ENCODE measurements at regions not wholly inside any gene's neighbourhood (a gene's known extent, or its start where the extent isn't known, plus 50 kb on each side); places are given as distances from the start of the nearest gene placed in this dataset.
"Not testable (repeated sequence)": the region's sequence is repeated elsewhere in the genome, so short reads cannot be mapped to it uniquely, and the experiment has no call there.

DNA sequence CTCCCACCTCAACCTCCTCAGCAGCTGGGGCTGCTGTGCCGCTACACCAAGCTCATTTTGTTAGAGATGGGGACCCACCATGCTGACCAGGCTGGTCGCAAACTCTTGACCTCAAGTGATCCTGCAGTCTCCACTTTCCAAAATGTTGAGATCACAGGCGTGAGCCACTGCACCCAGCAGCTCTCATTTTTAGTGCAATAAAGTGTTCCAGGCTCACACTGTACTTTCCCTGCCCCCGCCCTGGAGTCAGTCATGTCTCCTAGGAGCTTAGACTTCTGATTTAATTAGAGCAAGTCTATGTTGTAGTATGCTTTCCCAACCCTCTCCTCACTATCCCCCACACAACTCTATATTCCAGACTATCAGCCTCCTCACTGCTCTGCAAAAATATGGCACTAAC lies 238.0 kb upstream of the ACTBL2 start:
- no peak for DNase-seq (ENCODE audit: low spot score in 2 of 2)
- Histone ChIP-seq H3K4me1 (no peaks in the 10 kb centered on the region), H3K36me3 (replicated peaks) (no peaks in the 10 kb centered on the region), H3K4me3 (no peak overlapping the region), H3K9me3 (no peaks in the 10 kb centered on the region), H3K27me3 (ENCODE audit: low read depth) (no peaks in the 10 kb centered on the region)
- in situ Hi-C loops (cut with MboI; ENCODE audit: low sequenced_read_pairs), result no loop called here

DNA sequence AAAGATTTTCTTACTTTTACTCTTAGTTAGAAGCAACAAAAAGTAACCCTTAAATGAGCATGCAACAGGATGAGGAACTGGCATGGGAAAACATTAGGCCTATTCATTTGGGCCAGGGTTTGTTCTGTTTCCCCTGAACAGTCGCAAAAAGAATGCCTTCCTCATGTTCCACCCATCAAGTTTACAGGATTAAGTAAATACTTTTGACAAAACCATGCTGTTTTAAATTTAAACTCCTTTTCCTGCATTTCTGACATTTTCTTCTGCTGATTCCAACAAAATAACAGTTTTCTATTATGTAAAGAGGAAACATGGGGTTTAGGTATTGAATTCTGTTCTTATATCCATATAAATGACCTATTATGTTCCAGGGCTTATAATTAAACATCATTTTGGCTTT lies 236.6 kb upstream of the ACTBL2 start:
- no peaks in the 10 kb centered on the region for H3K9me3 ChIP-seq
- H3K4me3 ChIP-seq, result no peak overlapping the region
- H3K27me3 ChIP-seq (ENCODE audit: low read depth), result no peaks in the 10 kb centered on the region
- in situ Hi-C loops (cut with MboI; ENCODE audit: low sequenced_read_pairs), result no loop called here
- H3K36me3 ChIP-seq (replicated peaks), result no peaks in the 10 kb centered on the region
- no peaks in the 10 kb centered on the region for H3K4me1 ChIP-seq
- DNase-seq (ENCODE audit: low spot score in 2 of 2), result no peak

DNA sequence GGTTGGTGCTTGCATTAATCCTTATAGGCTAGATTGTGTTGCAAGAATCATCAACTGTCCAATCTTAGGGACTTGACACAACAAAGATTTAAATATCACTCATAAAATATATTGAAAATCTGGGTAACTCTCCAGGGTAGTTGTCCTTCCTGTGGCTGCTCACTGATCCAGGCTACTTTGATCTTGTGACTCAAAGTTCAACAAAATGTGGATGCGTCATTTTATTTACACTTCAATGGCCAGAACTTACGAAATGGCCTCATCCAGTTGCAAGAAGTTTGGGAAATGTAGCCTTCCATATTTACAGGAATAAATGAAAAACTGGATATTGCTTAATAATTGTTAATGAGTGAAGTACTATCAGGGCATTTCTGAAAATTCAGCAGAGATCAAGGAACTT lies 235.5 kb upstream of the ACTBL2 start:
- H3K4me3 ChIP-seq, result no peak overlapping the region
- H3K27me3 ChIP-seq (ENCODE audit: low read depth), result no peaks in the 10 kb centered on the region
- no peaks in the 10 kb centered on the region for H3K9me3 ChIP-seq
- no peak for DNase-seq (ENCODE audit: low spot score in 2 of 2)
- H3K36me3 ChIP-seq (replicated peaks), result no peaks in the 10 kb centered on the region
- in situ Hi-C loops (cut with MboI; ENCODE audit: low sequenced_read_pairs), result no loop called here
- H3K4me1 ChIP-seq, result no peaks in the 10 kb centered on the region

DNA sequence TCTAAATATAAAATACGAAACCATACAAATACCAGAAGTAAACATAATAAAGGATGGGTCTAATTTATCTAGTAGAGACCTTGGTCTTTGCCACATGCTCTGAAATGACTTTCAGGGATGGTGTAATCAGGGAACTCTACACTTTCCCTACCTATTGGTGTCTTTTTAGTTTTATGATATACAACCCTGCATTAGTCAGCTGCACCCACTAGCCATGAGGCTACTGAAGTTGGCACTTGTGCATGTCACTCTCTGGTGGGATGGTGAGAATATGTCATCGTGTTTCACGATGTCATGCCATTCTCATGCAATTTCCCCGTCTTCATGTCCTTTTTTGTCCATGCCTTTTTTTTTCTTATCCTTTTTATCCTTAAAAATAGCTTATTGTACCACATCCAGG lies 234.9 kb upstream of the ACTBL2 start:
- Histone ChIP-seq H3K9me3 (no peaks in the 10 kb centered on the region), H3K4me3 (no peak overlapping the region), H3K27me3 (ENCODE audit: low read depth) (no peaks in the 10 kb centered on the region), H3K36me3 (replicated peaks) (no peaks in the 10 kb centered on the region), H3K4me1 (no peaks in the 10 kb centered on the region)
- in situ Hi-C loops (cut with MboI; ENCODE audit: low sequenced_read_pairs), result no loop called here
- no peak for DNase-seq (ENCODE audit: low spot score in 2 of 2)

DNA sequence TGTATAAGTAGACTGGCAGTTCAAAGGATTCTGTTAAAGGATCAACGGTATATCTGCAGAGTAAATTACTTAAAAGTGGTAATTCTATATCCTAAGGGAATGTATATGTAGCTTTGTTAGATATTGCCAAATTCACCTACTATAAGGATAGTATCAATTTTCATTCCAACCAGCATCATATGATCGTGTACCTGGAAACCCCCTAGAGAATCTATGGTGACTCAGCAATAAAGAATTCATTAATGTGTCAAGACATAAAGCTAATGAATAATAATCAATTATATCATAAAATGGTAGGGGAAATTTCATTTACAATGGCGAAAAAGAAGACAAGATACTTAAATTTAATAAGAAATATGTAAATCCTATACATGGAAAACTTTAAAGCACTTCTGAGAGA lies 234.1 kb upstream of the ACTBL2 start:
- no peaks in the 10 kb centered on the region for H3K27me3 ChIP-seq (ENCODE audit: low read depth)
- H3K4me3 ChIP-seq, result no peak overlapping the region
- DNase-seq (ENCODE audit: low spot score in 2 of 2), result no peak
- no peaks in the 10 kb centered on the region for H3K4me1 ChIP-seq
- no peaks in the 10 kb centered on the region for H3K36me3 ChIP-seq (replicated peaks)
- in situ Hi-C loops (cut with MboI; ENCODE audit: low sequenced_read_pairs), result no loop called here
- H3K9me3 ChIP-seq, result no peaks in the 10 kb centered on the region

DNA sequence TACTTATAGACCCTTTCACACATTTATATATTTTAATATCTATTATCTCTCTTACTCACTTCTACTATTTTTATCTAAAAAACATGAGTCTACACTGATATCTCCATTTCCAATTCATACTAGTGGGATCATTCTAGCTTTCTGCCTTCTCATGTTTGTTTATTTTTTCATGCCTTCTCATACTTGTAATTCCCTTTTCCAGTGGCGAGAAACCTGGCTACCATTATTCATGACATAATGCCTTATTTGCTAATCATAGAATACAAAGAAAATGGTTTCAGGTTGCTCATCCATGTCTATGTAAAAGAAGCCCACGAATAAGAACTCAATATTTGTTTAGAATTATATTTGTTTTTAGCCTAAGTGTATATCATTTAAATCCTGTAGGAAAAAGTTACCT lies 232.7 kb upstream of the ACTBL2 start:
- no peak for DNase-seq (ENCODE audit: low spot score in 2 of 2)
- H3K9me3 ChIP-seq, result no peaks in the 10 kb centered on the region
- H3K27me3 ChIP-seq (ENCODE audit: low read depth), result no peaks in the 10 kb centered on the region
- no peaks in the 10 kb centered on the region for H3K4me1 ChIP-seq
- H3K4me3 ChIP-seq, result no peak overlapping the region
- no peaks in the 10 kb centered on the region for H3K36me3 ChIP-seq (replicated peaks)
- in situ Hi-C loops (cut with MboI; ENCODE audit: low sequenced_read_pairs), result no loop called here

DNA sequence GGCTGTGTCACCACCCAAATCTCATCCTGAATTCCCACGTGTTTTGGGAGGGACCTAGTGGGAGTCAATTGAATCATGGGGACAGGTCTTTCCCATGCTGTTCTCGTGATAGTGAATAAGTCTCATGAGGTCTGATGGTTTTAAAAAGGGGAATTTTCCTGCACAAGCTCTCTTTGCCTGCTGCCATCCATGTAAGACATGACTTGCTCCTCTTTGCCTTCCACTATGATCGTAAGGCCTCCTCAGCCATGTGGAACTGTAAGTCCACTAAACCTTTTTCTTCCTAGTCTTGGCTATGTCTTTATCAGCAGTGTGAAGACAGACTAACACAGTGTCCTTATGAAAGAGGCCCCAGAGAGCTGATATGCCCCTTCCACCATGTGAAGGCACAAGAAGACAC lies 230.9 kb upstream of the ACTBL2 start:
- H3K9me3 ChIP-seq; H3K27me3 ChIP-seq (ENCODE audit: low read depth); H3K4me1 ChIP-seq; in situ Hi-C loops (cut with MboI; ENCODE audit: low sequenced_read_pairs); DNase-seq (ENCODE audit: low spot score in 2 of 2); H3K36me3 ChIP-seq (replicated peaks); H3K4me3 ChIP-seq: not testable (repeated sequence)

DNA sequence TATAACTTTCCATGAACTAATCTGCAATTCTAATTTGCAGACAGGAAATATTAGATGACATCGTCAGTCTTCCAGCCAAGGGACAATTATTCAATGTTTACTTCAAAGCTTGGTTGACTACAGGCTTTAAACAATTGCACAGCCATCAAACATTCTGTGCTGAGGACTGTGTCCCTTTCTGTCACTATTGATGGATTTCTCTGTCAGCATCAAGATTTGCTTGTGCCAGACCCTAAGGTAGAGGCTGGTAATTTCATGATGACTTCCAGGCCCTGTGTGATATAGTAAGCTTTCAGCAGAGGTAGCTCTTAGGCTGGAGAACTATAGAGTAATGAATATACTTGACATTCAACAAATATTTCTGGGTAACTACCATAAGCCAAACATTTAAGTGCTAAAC lies 229.3 kb upstream of the ACTBL2 start:
- no peak overlapping the region for H3K4me3 ChIP-seq
- H3K36me3 ChIP-seq (replicated peaks), result no peaks in the 10 kb centered on the region
- no peaks in the 10 kb centered on the region for H3K9me3 ChIP-seq
- H3K4me1 ChIP-seq, result no peaks in the 10 kb centered on the region
- DNase-seq (ENCODE audit: low spot score in 2 of 2), result no peak
- no peaks in the 10 kb centered on the region for H3K27me3 ChIP-seq (ENCODE audit: low read depth)
- in situ Hi-C loops (cut with MboI; ENCODE audit: low sequenced_read_pairs), result no loop called here

DNA sequence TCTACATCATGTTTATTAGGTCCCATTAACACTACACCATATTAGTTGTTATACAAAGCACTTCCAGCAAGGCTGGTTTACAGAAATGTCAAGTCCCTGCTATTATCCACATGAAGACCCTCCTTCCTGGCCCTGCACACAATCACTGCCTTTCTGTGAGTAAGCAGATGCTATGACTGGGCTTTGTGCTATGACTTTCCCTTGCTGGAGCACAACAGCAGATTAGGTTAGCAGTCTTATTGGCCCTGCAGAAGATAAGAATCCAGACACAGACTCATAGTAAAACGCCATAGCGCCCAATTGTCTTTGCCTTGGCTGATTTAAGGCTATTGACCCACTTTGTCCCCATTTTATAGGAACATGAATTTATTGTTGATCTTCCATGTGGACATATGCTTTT lies 228.9 kb upstream of the ACTBL2 start:
- in situ Hi-C loops (cut with MboI; ENCODE audit: low sequenced_read_pairs), result no loop called here
- Histone ChIP-seq H3K4me1 (no peaks in the 10 kb centered on the region), H3K27me3 (ENCODE audit: low read depth) (no peaks in the 10 kb centered on the region), H3K4me3 (no peak overlapping the region), H3K36me3 (replicated peaks) (no peaks in the 10 kb centered on the region), H3K9me3 (no peaks in the 10 kb centered on the region)
- no peak for DNase-seq (ENCODE audit: low spot score in 2 of 2)

DNA sequence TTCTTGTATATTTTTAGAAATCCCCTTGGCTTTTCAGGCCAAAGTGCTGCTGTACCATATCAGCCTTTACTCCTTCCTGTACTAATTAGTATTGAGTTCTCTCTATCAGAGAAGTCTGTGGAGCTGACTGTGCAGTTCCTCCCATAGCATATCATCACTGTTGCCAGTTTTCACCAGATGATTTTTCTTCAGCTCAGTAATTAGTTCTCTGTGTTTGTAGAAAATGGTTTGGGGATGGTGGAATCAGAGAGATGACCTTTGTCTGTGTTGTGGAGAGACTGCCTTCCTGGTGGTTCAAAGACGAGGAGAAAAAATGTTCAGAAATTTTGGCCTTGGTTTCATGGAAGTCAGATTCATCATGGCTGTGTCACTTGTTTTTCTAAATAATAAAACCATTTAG lies 227.5 kb upstream of the ACTBL2 start:
- Histone ChIP-seq H3K9me3 (no peaks in the 10 kb centered on the region), H3K27me3 (ENCODE audit: low read depth) (no peaks in the 10 kb centered on the region), H3K4me3 (no peak overlapping the region), H3K4me1 (no peaks in the 10 kb centered on the region), H3K36me3 (replicated peaks) (no peaks in the 10 kb centered on the region)
- no peak for DNase-seq (ENCODE audit: low spot score in 2 of 2)
- in situ Hi-C loops (cut with MboI; ENCODE audit: low sequenced_read_pairs), result no loop called here

DNA sequence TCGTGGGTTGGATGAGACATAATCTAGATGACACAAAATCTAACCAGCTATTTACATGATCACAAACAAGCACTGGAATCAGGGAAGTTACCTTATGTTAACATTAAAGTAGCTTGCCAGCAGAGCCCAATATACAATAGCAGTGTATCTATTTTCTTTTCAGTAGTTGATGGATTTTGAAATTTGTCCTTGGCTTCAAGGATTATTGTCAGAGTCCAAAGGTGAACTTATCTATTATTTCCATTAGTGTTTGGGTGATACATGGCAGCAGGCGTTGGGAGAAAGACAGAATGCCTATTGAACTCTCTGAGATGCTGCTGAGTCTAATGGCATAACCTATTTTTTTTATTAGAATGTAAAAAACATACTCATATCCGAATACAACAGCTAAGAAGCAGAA lies 223.2 kb upstream of the ACTBL2 start:
- no peaks in the 10 kb centered on the region for H3K36me3 ChIP-seq (replicated peaks)
- no peaks in the 10 kb centered on the region for H3K4me1 ChIP-seq
- no peak for DNase-seq (ENCODE audit: low spot score in 2 of 2)
- in situ Hi-C loops (cut with MboI; ENCODE audit: low sequenced_read_pairs), result no loop called here
- no peaks in the 10 kb centered on the region for H3K9me3 ChIP-seq
- no peak overlapping the region for H3K4me3 ChIP-seq
- no peaks in the 10 kb centered on the region for H3K27me3 ChIP-seq (ENCODE audit: low read depth)

DNA sequence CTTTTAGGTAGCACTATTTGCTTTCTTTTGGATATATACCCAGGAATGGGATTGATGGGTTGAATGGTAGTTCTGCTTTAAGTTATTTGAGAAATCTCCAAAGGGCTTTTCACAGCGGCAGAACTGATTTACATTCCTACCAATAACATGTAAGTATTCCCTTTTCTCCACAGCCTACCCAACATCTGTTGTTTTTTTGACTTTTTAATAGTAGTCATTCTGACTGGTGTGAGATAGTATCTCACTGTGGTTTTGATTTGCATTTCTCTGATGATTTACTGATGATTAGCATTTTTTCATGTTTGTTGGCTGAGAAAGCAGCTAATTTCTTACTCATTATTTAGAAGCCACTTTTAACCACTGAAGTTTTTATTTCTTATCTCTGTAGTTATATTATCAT lies 221.1 kb upstream of the ACTBL2 start:
- Histone ChIP-seq H3K9me3 (no peaks in the 10 kb centered on the region), H3K4me3 (no peak overlapping the region), H3K36me3 (replicated peaks) (no peaks in the 10 kb centered on the region), H3K4me1 (no peaks in the 10 kb centered on the region), H3K27me3 (ENCODE audit: low read depth) (no peaks in the 10 kb centered on the region)
- no peak for DNase-seq (ENCODE audit: low spot score in 2 of 2)
- in situ Hi-C loops (cut with MboI; ENCODE audit: low sequenced_read_pairs), result no loop called here

DNA sequence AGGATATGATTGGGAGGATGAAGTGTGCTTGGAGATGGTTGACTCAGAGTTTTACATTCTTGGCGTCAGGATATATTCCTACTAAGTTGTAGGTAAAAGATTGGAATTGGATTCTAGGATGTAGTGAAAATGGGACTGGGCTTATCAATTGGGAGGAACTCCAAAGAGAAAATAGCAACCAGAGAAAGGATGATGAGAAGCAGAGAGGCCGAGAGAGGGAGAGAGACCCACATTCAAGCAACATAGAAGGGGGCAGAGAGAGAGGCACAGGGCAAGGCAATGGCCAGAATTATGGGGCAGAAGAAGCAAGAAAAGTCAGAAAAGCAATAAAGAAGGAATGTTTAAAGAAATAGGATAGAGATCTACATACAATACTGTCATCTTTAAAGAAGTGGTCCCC lies 217.9 kb upstream of the ACTBL2 start:
- Histone ChIP-seq H3K27me3 (ENCODE audit: low read depth) (no peaks in the 10 kb centered on the region), H3K36me3 (replicated peaks) (no peaks in the 10 kb centered on the region), H3K9me3 (no peaks in the 10 kb centered on the region), H3K4me1 (no peaks in the 10 kb centered on the region), H3K4me3 (no peak overlapping the region)
- DNase-seq (ENCODE audit: low spot score in 2 of 2), result no peak
- in situ Hi-C loops (cut with MboI; ENCODE audit: low sequenced_read_pairs), result no loop called here

DNA sequence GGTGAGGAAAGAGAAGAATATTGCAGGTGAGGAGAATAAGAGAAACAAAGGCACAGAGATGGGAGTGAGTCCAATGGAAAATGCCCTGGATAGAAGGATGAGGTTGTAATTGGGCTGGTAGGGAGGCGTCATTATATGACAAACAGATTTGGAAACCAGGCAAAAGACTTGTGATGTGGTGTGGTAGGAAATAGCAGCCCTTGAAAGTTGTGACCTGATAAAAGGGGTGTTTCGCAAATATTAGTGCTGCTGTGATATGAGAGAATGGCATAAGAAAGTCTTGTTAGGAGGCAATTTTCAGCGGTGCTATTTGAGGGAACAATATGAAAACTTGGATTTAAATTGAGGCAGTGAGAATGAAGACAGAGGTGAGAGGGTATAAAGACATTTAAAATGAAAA lies 217.5 kb upstream of the ACTBL2 start:
- Histone ChIP-seq H3K9me3 (no peaks in the 10 kb centered on the region), H3K36me3 (replicated peaks) (no peaks in the 10 kb centered on the region)
- in situ Hi-C loops (cut with MboI; ENCODE audit: low sequenced_read_pairs), result no loop called here

DNA sequence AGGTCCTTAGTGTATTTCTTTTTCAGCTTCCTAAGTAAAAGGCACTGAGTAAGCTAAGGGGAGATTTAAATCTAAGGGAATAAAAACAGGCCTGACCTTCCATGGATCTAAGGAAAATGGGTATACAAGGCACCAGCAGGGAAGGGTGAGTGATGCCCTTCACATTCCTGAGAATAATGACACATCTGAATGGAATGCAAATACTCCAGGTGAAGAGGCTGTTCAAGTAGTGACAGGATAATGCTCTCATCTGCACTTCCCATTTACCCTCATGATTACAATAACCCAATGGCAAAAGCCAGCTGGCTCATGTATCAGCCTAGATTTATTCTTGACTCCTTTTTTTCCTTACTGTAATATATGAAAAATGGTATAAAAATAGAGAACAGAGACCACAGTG lies 216.2 kb upstream of the ACTBL2 start:
- no peaks in the 10 kb centered on the region for H3K27me3 ChIP-seq (ENCODE audit: low read depth)
- H3K4me1 ChIP-seq, result no peaks in the 10 kb centered on the region
- DNase-seq (ENCODE audit: low spot score in 2 of 2), result no peak
- H3K36me3 ChIP-seq (replicated peaks), result no peaks in the 10 kb centered on the region
- in situ Hi-C loops (cut with MboI; ENCODE audit: low sequenced_read_pairs), result no loop called here
- H3K9me3 ChIP-seq, result no peaks in the 10 kb centered on the region
- no peak overlapping the region for H3K4me3 ChIP-seq

More for the DNA sequence above, 217.5 kb upstream of the ACTBL2 start:
- no peaks in the 10 kb centered on the region for H3K4me1 ChIP-seq
- no peak for DNase-seq (ENCODE audit: low spot score in 2 of 2)
- H3K27me3 ChIP-seq (ENCODE audit: low read depth), result no peaks in the 10 kb centered on the region
- no peak overlapping the region for H3K4me3 ChIP-seq

All from HAP-1 (cell line).